ENCODE measurements at regions not wholly inside any gene's neighbourhood (a gene's known extent, or its start where the extent isn't known, plus 50 kb on each side); places are given as distances from the start of the nearest gene placed in this dataset.

DNA sequence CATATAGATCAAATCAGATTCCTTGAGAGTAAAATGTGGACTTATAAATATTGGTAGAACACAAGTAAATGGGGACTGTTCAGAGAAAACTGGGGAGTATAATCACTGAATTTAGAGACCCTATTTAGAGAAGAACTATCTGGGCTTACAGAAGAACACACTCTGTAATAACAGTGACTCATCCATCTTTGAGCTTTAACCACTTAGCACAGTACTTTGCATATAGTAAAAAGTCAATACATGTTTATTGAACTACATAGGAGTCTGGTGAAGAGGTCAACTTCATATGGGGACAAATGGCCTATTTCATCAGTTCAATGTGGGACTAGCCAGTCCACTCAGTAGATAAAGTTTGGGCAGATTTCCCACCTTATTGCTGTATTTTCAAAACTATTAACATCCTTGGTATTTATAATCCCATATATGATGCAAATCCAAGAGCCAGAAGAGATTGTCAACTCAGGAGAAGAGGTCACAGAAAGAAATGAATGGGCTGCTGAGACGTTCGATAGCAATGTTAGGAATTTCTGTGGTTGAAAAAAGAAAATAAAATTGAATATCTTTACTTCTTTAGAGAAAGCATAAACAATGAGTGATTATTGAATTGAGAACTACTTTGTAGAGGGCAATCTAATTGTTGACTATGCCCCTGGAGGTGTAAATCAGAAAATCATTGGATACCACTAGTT, 119.3 kb upstream of the CACNA2D1 start:
- peak overlapping the region; percentile 54; the same call in 1 of the 2 replicates for H3K18ac ChIP-seq (ENCODE audit: low read depth, low read length)
- no peak overlapping the region for H2AFZ ChIP-seq (replicated peaks; ENCODE audit: low read length, poor library complexity)
- H3K14ac ChIP-seq (replicated peaks; ENCODE audit: low read depth, low read length): no peak overlapping the region; the same call in 1 of the 2 replicates
- H3K4me1 ChIP-seq (ENCODE audit: control insufficient read depth, insufficient read depth, low read length): peaks cover 5% of the 10 kb centered on the region
- no peaks in the 10 kb centered on the region for H3K36me3 ChIP-seq (ENCODE audit: control insufficient read depth, insufficient read depth, low read length)
- no peaks in the 10 kb centered on the region for H4K20me1 ChIP-seq (ENCODE audit: insufficient read depth, low read length)
- dilution Hi-C loops (cut with HindIII; ENCODE audit: low sequenced_read_pairs, unreplicated experiment): no loop called here
- BruUV-seq (replicated peaks): no TSS peak
- peak overlapping the region; percentile 44; the same call in 1 of the 2 replicates for H3K4me2 ChIP-seq (ENCODE audit: low read depth, low read length)
- H3K23ac ChIP-seq (ENCODE audit: low read depth, low read length): no peak overlapping the region
- ATAC-seq (ENCODE audit: low read depth) (peak; percentile 87), DNase-seq (peak; percentile 76)
- no peak overlapping the region for H3K27ac ChIP-seq (ENCODE audit: insufficient read depth, low read length)
- CTCF ChIA-PET: interaction anchor here (0.9 kb wide), 1 partner anchor 43 kb away, joined by 3 read pairs; no protein-coding TSS in a partner anchor
- no peaks in the 10 kb centered on the region for H3K79me1 ChIP-seq (ENCODE audit: low read depth in 1 of 2, low read length in 2 of 2)
- H3K9ac ChIP-seq (ENCODE audit: low read depth, low read length): no peak overlapping the region
- in situ Hi-C loops (cut with MboI; ENCODE audit: low sequenced_read_pairs): no loop called here
- no peaks in the 10 kb centered on the region for H3K9me3 ChIP-seq (ENCODE audit: control insufficient read depth, insufficient read depth, low read length)
- H3K9me1 ChIP-seq (ENCODE audit: insufficient read depth, low read length): 0 out of 2 replicates have a peak, but pooled peaks cover 3% of the 10 kb centered on the region
- no peak overlapping the region for H4K5ac ChIP-seq (ENCODE audit: low read depth, low read length)
- H2AK5ac ChIP-seq (ENCODE audit: low read depth, low read length): no peak overlapping the region
- H2BK15ac ChIP-seq (ENCODE audit: low read depth, low read length): no peak overlapping the region
- H4K91ac ChIP-seq (ENCODE audit: insufficient read depth, low read depth, low read length): no peak overlapping the region
- H3K56ac ChIP-seq (ENCODE audit: extremely low read depth, insufficient read depth, low read length): no peak overlapping the region
- H3K27me3 ChIP-seq (ENCODE audit: control insufficient read depth, insufficient read depth, low read length): no peaks in the 10 kb centered on the region
- WGBS, 2 experiments (ENCODE audit: extremely low coverage in 2 of 2, insufficient read length in 1 of 2): no CpG with 5 or more reads among the region's 2 CpGs
- H2BK120ac ChIP-seq (ENCODE audit: low read depth, low read length): 0 out of 2 replicates have a peak overlapping the region, but pooled peaks have one; percentile 30
- intact Hi-C loops (cut with micrococcal nuclease): loop anchor here (10.0 kb wide), 1 partner anchor 398 kb away; no protein-coding TSS in a partner anchor
- POLR2A ChIA-PET (ENCODE audit: unreplicated experiment): no interaction called here
- H2BK5ac ChIP-seq (ENCODE audit: low read depth, low read length, poor library complexity, severe bottlenecking): peak overlapping the region; percentile 49
- H2AK9ac ChIP-seq (replicated peaks; ENCODE audit: low read depth, low read length, poor library complexity): no peak overlapping the region
- no peak overlapping the region for H3K4me3 ChIP-seq (ENCODE audit: insufficient read depth, low read depth, low read length)
- H4K8ac ChIP-seq (ENCODE audit: low read depth in 2 of 2, low read length in 2 of 2): no peak overlapping the region; a peak in 1 of 4 replicates
- H3K4ac ChIP-seq (ENCODE audit: low read depth, low read length): peak overlapping the region; percentile 43; the same call in 1 of the 2 replicates
- peak overlapping the region; percentile 33; the same call in 1 of the 2 replicates for H2BK20ac ChIP-seq (ENCODE audit: low read depth, low read length)
- TF ChIP-seq CEBPB (IDR thresholded peaks at IDR 0.05; ENCODE audit: low read depth, low read length) (0 out of 2 replicates have a peak, but pooled peaks have one; percentile 8), MAFK (IDR thresholded peaks at IDR 0.05; ENCODE audit: low read depth, low read length) (no peak), BHLHE40 (IDR thresholded peaks at IDR 0.05; ENCODE audit: low read depth, low read length) (no peak), FOS (IDR thresholded peaks at IDR 0.05; ENCODE audit: low read depth, low read length) (peak; percentile 26; the same call in 1 of the 2 replicates)
- TF ChIP-seq, protein P1, sequence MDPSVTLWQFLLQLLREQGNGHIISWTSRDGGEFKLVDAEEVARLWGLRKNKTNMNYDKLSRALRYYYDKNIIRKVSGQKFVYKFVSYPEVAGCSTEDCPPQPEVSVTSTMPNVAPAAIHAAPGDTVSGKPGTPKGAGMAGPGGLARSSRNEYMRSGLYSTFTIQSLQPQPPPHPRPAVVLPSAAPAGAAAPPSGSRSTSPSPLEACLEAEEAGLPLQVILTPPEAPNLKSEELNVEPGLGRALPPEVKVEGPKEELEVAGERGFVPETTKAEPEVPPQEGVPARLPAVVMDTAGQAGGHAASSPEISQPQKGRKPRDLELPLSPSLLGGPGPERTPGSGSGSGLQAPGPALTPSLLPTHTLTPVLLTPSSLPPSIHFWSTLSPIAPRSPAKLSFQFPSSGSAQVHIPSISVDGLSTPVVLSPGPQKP (IDR thresholded peaks at IDR 0.05; ENCODE audit: borderline replicate concordance, low read depth, low read length): no peak
